Esophagus muscularis mucosa (tissue), 4 donors: ENCODE measurements at regions not wholly inside any gene's neighbourhood (a gene's known extent, or its start where the extent isn't known, plus 50 kb on each side); places are given as distances from the start of the nearest gene placed in this dataset.

Experiments used
- DNase-seq: peaks from one replicate; pipeline ENCODE4 v3.0.0-alpha.2; 2017; ENCODE audit errors: extremely low spot score
- H3K27ac ChIP-seq, 4 donors: fragments of 200-600 bp; sonication (generic); replicated peaks in 1 of 4; 1 replicate in 3 of 4; 2 replicates in 1 of 4; pipeline ENCODE4 v1.5.1; 2016 to 2019; ENCODE audit warnings: mild to moderate bottlenecking in 1 of 4
- H3K27me3 ChIP-seq, 4 donors: fragments of 200-600 bp; sonication (generic); one replicate each; pipeline versions ENCODE4 v1.5.1 to v1.6.0; 2016 to 2019
- H3K36me3 ChIP-seq, 4 donors: fragments of 200-600 bp; sonication (generic); one replicate each; pipeline ENCODE4 v1.5.1; 2016 to 2019
- H3K4me1 ChIP-seq, 4 donors: fragments of 200-600 bp; sonication (generic); one replicate each; pipeline ENCODE4 v1.5.1; 2016 to 2019
- H3K4me3 ChIP-seq, 4 donors: fragments of 200-600 bp; sonication (generic); 1 replicate in 2 of 4; 2 replicates in 2 of 4; pipeline ENCODE4 v1.5.1; 2016 to 2019; ENCODE audit warnings: mild to moderate bottlenecking in 4 of 4, moderate library complexity in 1 of 4
- H3K9me3 ChIP-seq, 4 donors: fragments of 200-600 bp; sonication (generic); 1 replicate in 3 of 4; 2 replicates in 1 of 4; pipeline ENCODE4 v1.5.1; 2016 to 2019
- CTCF ChIP-seq, 3 experiments: fragments of 200-600 bp in 2 of 3; fragments of 450-650 bp in 1 of 3; sonication (generic) in 2 of 3; IDR thresholded peaks; one replicate each; pipeline ENCODE4 v1.5.1; 2017 to 2019; ENCODE audit warnings: antibody characterized with exemption in 3 of 3, mild to moderate bottlenecking in 2 of 3, moderate library complexity in 1 of 3
- EP300 ChIP-seq: sonication (generic); formaldehyde crosslinking; IDR thresholded peaks from one replicate; pipeline ENCODE4 v1.6.1; 2017; ENCODE audit warnings: antibody characterized with exemption
- POLR2A ChIP-seq: fragments of 450-650 bp; IDR thresholded peaks from one replicate; pipeline ENCODE4 v1.6.1; 2017; ENCODE audit warnings: antibody characterized with exemption, moderate library complexity, mild to moderate bottlenecking, low read depth
- POLR2AphosphoS5 ChIP-seq, 2 donors: sonication (generic); formaldehyde crosslinking; IDR thresholded peaks; one replicate each; pipeline ENCODE4 v1.6.1; 2017; ENCODE audit warnings: antibody characterized with exemption in 2 of 2
- WGBS: methylation state at CpG from one replicate; pipeline ENCODE4 v1.1.5; 2018; 5-methylcytosine and 5-hydroxymethylcytosine counted together
- intact Hi-C: fragments of 100-400 bp; cut with DNase I; formaldehyde crosslinking; loops from one replicate; pipeline ENCODE4 v1.15.1; 2023

GRCh38 chr4:15294832-15295231, 133.0 kb upstream of the C1QTNF7 start:
- no peaks in the 10 kb centered on the region for H3K27me3 ChIP-seq
- no peak overlapping the region for H3K27ac ChIP-seq
- intact Hi-C loops, result no loop called here
- no peak overlapping the region for H3K4me3 ChIP-seq
- 74% methylated on average over 4 of the region's 4 CpGs for WGBS
- TF ChIP-seq POLR2AphosphoS5 (IDR thresholded peaks at IDR 0.05) (no peak), CTCF (IDR thresholded peaks at IDR 0.05) (no peak), EP300 (no peak), POLR2A (no peak)
- no peaks in the 10 kb centered on the region for H3K36me3 ChIP-seq
- H3K9me3 ChIP-seq, result no peaks in the 10 kb centered on the region
- H3K4me1 ChIP-seq, result peaks cover 0 to 3% (median 0%) of the 10 kb centered on the region in 4 donors
- DNase-seq, result no peak

GRCh38 chr4:15295421-15296162, 132.2 kb upstream of the C1QTNF7 start:
- H3K36me3 ChIP-seq, result no peaks in the 10 kb centered on the region
- 74% methylated on average over 8 of the region's 8 CpGs for WGBS
- no peak for DNase-seq
- no peak overlapping the region for H3K4me3 ChIP-seq
- peaks cover 0 to 3% (median 0%) of the 10 kb centered on the region in 4 donors for H3K4me1 ChIP-seq
- intact Hi-C loops, result no loop called here
- TF ChIP-seq EP300 (no peak), POLR2A (no peak), POLR2AphosphoS5 (IDR thresholded peaks at IDR 0.05) (no peak), CTCF (IDR thresholded peaks at IDR 0.05) (no peak)
- H3K27ac ChIP-seq, result no peak overlapping the region
- H3K9me3 ChIP-seq, result no peaks in the 10 kb centered on the region
- no peaks in the 10 kb centered on the region for H3K27me3 ChIP-seq

GRCh38 chr4:15297344-15297743, 130.5 kb upstream of the C1QTNF7 start:
- no peaks in the 10 kb centered on the region for H3K36me3 ChIP-seq
- WGBS, result 90% methylated on average over 3 of the region's 3 CpGs
- DNase-seq, result no peak
- no peak overlapping the region for H3K4me3 ChIP-seq
- TF ChIP-seq POLR2AphosphoS5 (IDR thresholded peaks at IDR 0.05), result no peak
- no peak for TF ChIP-seq CTCF (IDR thresholded peaks at IDR 0.05)
- no peak for TF ChIP-seq POLR2A
- no peak for TF ChIP-seq EP300
- H3K4me1 ChIP-seq, result peaks cover 0 to 3% (median 0%) of the 10 kb centered on the region in 4 donors
- no peaks in the 10 kb centered on the region for H3K9me3 ChIP-seq
- intact Hi-C loops, result no loop called here
- H3K27me3 ChIP-seq, result no peaks in the 10 kb centered on the region
- H3K27ac ChIP-seq, result no peak overlapping the region

- no peak overlapping the region for H3K27ac ChIP-seq
- no peak overlapping the region for H3K4me3 ChIP-seq
- no peak for DNase-seq
- TF ChIP-seq CTCF (IDR thresholded peaks at IDR 0.05) (no peak), EP300 (no peak), POLR2A (no peak), POLR2AphosphoS5 (IDR thresholded peaks at IDR 0.05) (no peak)
- H3K27me3 ChIP-seq, result no peaks in the 10 kb centered on the region
- intact Hi-C loops, result no loop called here
- peaks cover 3 to 10% (median 6%) of the 10 kb centered on the region in 4 donors for H3K4me1 ChIP-seq
- no peaks in the 10 kb centered on the region for H3K36me3 ChIP-seq
- 86% methylated on average over 2 of the region's 2 CpGs for whole genome bisulfite sequencing
- no peaks in the 10 kb centered on the region for H3K9me3 ChIP-seq
Measured at GRCh38 chr4:15299627-15300026, 128.2 kb upstream of the C1QTNF7 start.
